ENCODE measurements at regions not wholly inside any gene's neighbourhood (a gene's known extent, or its start where the extent isn't known, plus 50 kb on each side); places are given as distances from the start of the nearest gene placed in this dataset.

- DNase-seq (ENCODE audit: extremely low read depth in 1 of 2, low read depth in 1 of 2) = no peak
These were observed 323.7 kb downstream of the RPS24 start for GRCh38 chr10:78357141-78358063.

GRCh38 chr10:78358351-78358750 is 324.7 kb downstream of the RPS24 start:
- no peak for DNase-seq (ENCODE audit: extremely low read depth in 1 of 2, low read depth in 1 of 2)

GRCh38 chr10:78358982-78359381 is 325.3 kb downstream of the RPS24 start:
- no peak for DNase-seq (ENCODE audit: extremely low read depth in 1 of 2, low read depth in 1 of 2)

- no peak for DNase-seq (ENCODE audit: extremely low read depth in 1 of 2, low read depth in 1 of 2)
These were observed 326.0 kb downstream of the RPS24 start for GRCh38 chr10:78359640-78360091.

- DNase-seq (ENCODE audit: extremely low read depth in 1 of 2, low read depth in 1 of 2) = no peak
These were observed 326.6 kb downstream of the RPS24 start for GRCh38 chr10:78360284-78360683.

- peak in 1 of 2 donors; percentile 6 for DNase-seq (ENCODE audit: extremely low read depth in 1 of 2, low read depth in 1 of 2)
These were observed 327.4 kb downstream of the RPS24 start for GRCh38 chr10:78361031-78361430.

GRCh38 chr10:78362406-78363022 is 328.9 kb downstream of the RPS24 start:
- no peak for DNase-seq (ENCODE audit: extremely low read depth in 1 of 2, low read depth in 1 of 2)

GRCh38 chr10:78363190-78363589 is 329.5 kb downstream of the RPS24 start:
- DNase-seq (ENCODE audit: extremely low read depth in 1 of 2, low read depth in 1 of 2) = no peak

- DNase-seq (ENCODE audit: extremely low read depth in 1 of 2, low read depth in 1 of 2) = no peak
These were observed 332.0 kb downstream of the RPS24 start for GRCh38 chr10:78365694-78366093.

GRCh38 chr10:78366663-78367411 is 333.2 kb downstream of the RPS24 start:
- no peak for DNase-seq (ENCODE audit: extremely low read depth in 1 of 2, low read depth in 1 of 2)

- no peak for DNase-seq (ENCODE audit: extremely low read depth in 1 of 2, low read depth in 1 of 2)
These were observed 334.1 kb downstream of the RPS24 start for GRCh38 chr10:78367751-78368150.

- DNase-seq (ENCODE audit: extremely low read depth in 1 of 2, low read depth in 1 of 2) = no peak
These were observed 337.5 kb downstream of the RPS24 start for GRCh38 chr10:78371136-78371535.

- DNase-seq (ENCODE audit: extremely low read depth in 1 of 2, low read depth in 1 of 2) = no peak
These were observed 339.1 kb downstream of the RPS24 start for GRCh38 chr10:78372806-78373205.

- no peak for DNase-seq (ENCODE audit: extremely low read depth in 1 of 2, low read depth in 1 of 2)
These were observed 340.8 kb downstream of the RPS24 start for GRCh38 chr10:78374331-78375028.

GRCh38 chr10:78375854-78376785 is 342.5 kb downstream of the RPS24 start:
- no peak for DNase-seq (ENCODE audit: extremely low read depth in 1 of 2, low read depth in 1 of 2)

- DNase-seq (ENCODE audit: extremely low read depth in 1 of 2, low read depth in 1 of 2) = no peak
These were observed 343.7 kb downstream of the RPS24 start for GRCh38 chr10:78377356-78377755.

- DNase-seq (ENCODE audit: extremely low read depth in 1 of 2, low read depth in 1 of 2) = no peak
These were observed 344.5 kb downstream of the RPS24 start for GRCh38 chr10:78378192-78378591.

GRCh38 chr10:78381107-78381506 is 347.4 kb downstream of the RPS24 start:
- DNase-seq (ENCODE audit: extremely low read depth in 1 of 2, low read depth in 1 of 2) = no peak

- no peak for DNase-seq (ENCODE audit: extremely low read depth in 1 of 2, low read depth in 1 of 2)
These were observed 348.4 kb downstream of the RPS24 start for GRCh38 chr10:78382047-78382446.

GRCh38 chr10:78382772-78383171 is 349.1 kb downstream of the RPS24 start:
- DNase-seq (ENCODE audit: extremely low read depth in 1 of 2, low read depth in 1 of 2) = no peak

All from stimulated activated CD8-positive, alpha-beta memory T cell treated with anti-CD3 and anti-CD28 coated beads, Interleukin-7, amount 100 ng/mL, for 48 hours (primary cell).